Erythroblast (primary cell): ENCODE measurements at regions not wholly inside any gene's neighbourhood (a gene's known extent, or its start where the extent isn't known, plus 50 kb on each side); places are given as distances from the start of the nearest gene placed in this dataset.

ENCODE experiments used
- GATA1 ChIP-seq: IDR thresholded peaks from 2 replicates; pipeline ENCODE4 v1.6.1; 2011; ENCODE audit warnings: low read depth, mild to moderate bottlenecking, control low read depth, low read length, moderate library complexity
- POLR2A ChIP-seq: IDR thresholded peaks from 2 replicates; pipeline ENCODE4 v1.6.1; 2011; ENCODE audit warnings: mild to moderate bottlenecking, low read length

- no peak for TF ChIP-seq POLR2A
- no peak for TF ChIP-seq GATA1
Measured at GRCh38 chr21:14844001-14844400, 220.8 kb downstream of the NRIP1 start.
